Endothelial cell (in vitro differentiated cells): ENCODE measurements at regions not wholly inside any gene's neighbourhood (a gene's known extent, or its start where the extent isn't known, plus 50 kb on each side); places are given as distances from the start of the nearest gene placed in this dataset.

Source experiments
- DNase-seq: peaks from one replicate; pipeline ENCODE4 v3.0.0; 2021; ENCODE audit warnings: low spot score
- H3K27ac Mint-ChIP-seq: one replicate; pipeline ENCODE4 v1.8.0; 2021; ENCODE audit warnings: mixed read lengths, inconsistent platforms; ENCODE audit not compliant: unreplicated experiment
- H3K27me3 Mint-ChIP-seq: one replicate; pipeline ENCODE4 v1.8.0; 2021; ENCODE audit warnings: mild to moderate bottlenecking, moderate library complexity, mixed read lengths, inconsistent platforms; ENCODE audit not compliant: unreplicated experiment
- H3K36me3 Mint-ChIP-seq: one replicate; pipeline ENCODE4 v1.8.0; 2021; ENCODE audit warnings: mild to moderate bottlenecking, low read depth, mixed read lengths, inconsistent platforms; ENCODE audit not compliant: unreplicated experiment
- H3K4me1 Mint-ChIP-seq: one replicate; pipeline ENCODE4 v1.8.0; 2021; ENCODE audit warnings: mild to moderate bottlenecking, mixed read lengths, inconsistent platforms; ENCODE audit not compliant: unreplicated experiment
- H3K4me3 Mint-ChIP-seq: one replicate; pipeline ENCODE4 v1.8.0; 2021; ENCODE audit warnings: mild to moderate bottlenecking, mixed read lengths, inconsistent platforms; ENCODE audit not compliant: unreplicated experiment
- H3K9me3 Mint-ChIP-seq: one replicate; pipeline ENCODE4 v1.8.0; 2021; ENCODE audit warnings: mixed read lengths, inconsistent platforms; ENCODE audit not compliant: unreplicated experiment
- CTCF ChIP-seq: fragments of 200-600 bp; sonication (generic); IDR thresholded peaks from one replicate; pipeline ENCODE4 v1.5.0; 2021; ENCODE audit warnings: antibody characterized with exemption; ENCODE audit not compliant: unreplicated experiment

GRCh38 chr6:95292011-95292410 is 285.3 kb upstream of the MANEA start:
- H3K27ac Mint-ChIP-seq, result no peak overlapping the region
- DNase-seq, result no peak
- H3K36me3 Mint-ChIP-seq, result no peaks in the 10 kb centered on the region
- H3K4me3 Mint-ChIP-seq, result no peak overlapping the region
- H3K9me3 Mint-ChIP-seq, result no peaks in the 10 kb centered on the region
- no peaks in the 10 kb centered on the region for H3K27me3 Mint-ChIP-seq
- TF ChIP-seq CTCF, result no peak
- H3K4me1 Mint-ChIP-seq, result no peaks in the 10 kb centered on the region

GRCh38 chr6:95293257-95293656 is 284.1 kb upstream of the MANEA start:
- Mint-ChIP-seq H3K4me3 (no peak overlapping the region), H3K36me3 (no peaks in the 10 kb centered on the region), H3K9me3 (no peaks in the 10 kb centered on the region), H3K27me3 (no peaks in the 10 kb centered on the region), H3K4me1 (no peaks in the 10 kb centered on the region), H3K27ac (no peak overlapping the region)
- no peak for DNase-seq
- TF ChIP-seq CTCF, result no peak

- no peaks in the 10 kb centered on the region for H3K36me3 Mint-ChIP-seq
- DNase-seq, result no peak
- no peaks in the 10 kb centered on the region for H3K9me3 Mint-ChIP-seq
- H3K4me3 Mint-ChIP-seq, result no peak overlapping the region
- no peaks in the 10 kb centered on the region for H3K4me1 Mint-ChIP-seq
- no peak overlapping the region for H3K27ac Mint-ChIP-seq
- H3K27me3 Mint-ChIP-seq, result no peaks in the 10 kb centered on the region
- no peak for TF ChIP-seq CTCF
Measured at GRCh38 chr6:95294043-95294442, 283.3 kb upstream of the MANEA start.

- H3K27me3 Mint-ChIP-seq, result no peaks in the 10 kb centered on the region
Measured at GRCh38 chr6:95309545-95309944, 267.8 kb upstream of the MANEA start.

GRCh38 chr6:95318137-95318536 is 259.2 kb upstream of the MANEA start:
- H3K9me3 Mint-ChIP-seq, result no peaks in the 10 kb centered on the region
- H3K36me3 Mint-ChIP-seq, result no peaks in the 10 kb centered on the region
- DNase-seq, result no peak
- no peaks in the 10 kb centered on the region for H3K27me3 Mint-ChIP-seq
- TF ChIP-seq CTCF, result no peak
- no peak overlapping the region for H3K4me3 Mint-ChIP-seq
- H3K4me1 Mint-ChIP-seq, result no peaks in the 10 kb centered on the region
- no peak overlapping the region for H3K27ac Mint-ChIP-seq

More at GRCh38 chr6:95309545-95309944, 267.8 kb upstream of the MANEA start:
- Mint-ChIP-seq H3K36me3 (no peaks in the 10 kb centered on the region), H3K4me3 (no peak overlapping the region), H3K4me1 (no peaks in the 10 kb centered on the region), H3K27ac (no peak overlapping the region), H3K9me3 (no peaks in the 10 kb centered on the region)
- no peak for TF ChIP-seq CTCF
- DNase-seq, result no peak
